ENCODE measurements at regions not wholly inside any gene's neighbourhood (a gene's known extent, or its start where the extent isn't known, plus 50 kb on each side); places are given as distances from the start of the nearest gene placed in this dataset.

GRCh38 chr3:24835510-24835909 lies 340.9 kb upstream of the THRB start:
- DNase-seq (ENCODE audit: low read depth) = no peak

GRCh38 chr3:24837601-24838000 lies 343.0 kb upstream of the THRB start:
- DNase-seq (ENCODE audit: low read depth) = peak; percentile 57

DNA sequence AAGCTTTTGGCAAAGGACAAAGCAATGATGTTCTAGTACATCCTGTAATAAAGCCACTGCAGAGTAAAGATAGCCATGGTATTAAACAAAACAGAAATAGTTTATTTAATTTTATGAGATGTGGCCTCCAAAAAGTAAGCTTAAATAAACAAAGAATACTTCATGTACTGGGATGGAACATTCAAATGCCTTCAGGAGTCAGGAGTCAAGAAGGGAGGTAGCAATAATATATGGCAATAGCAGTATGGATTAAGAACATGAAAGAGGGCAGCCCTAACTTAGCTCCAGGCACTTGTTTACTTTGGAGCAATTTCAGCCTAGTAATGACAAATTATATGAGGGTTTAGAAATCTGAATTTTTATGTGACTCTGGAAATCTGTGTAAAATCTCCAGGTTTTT lies 343.9 kb upstream of the THRB start:
- no peak for DNase-seq (ENCODE audit: low read depth)

GRCh38 chr3:24843955-24844354 lies 349.3 kb upstream of the THRB start:
- no peak for DNase-seq (ENCODE audit: low read depth)

DNA sequence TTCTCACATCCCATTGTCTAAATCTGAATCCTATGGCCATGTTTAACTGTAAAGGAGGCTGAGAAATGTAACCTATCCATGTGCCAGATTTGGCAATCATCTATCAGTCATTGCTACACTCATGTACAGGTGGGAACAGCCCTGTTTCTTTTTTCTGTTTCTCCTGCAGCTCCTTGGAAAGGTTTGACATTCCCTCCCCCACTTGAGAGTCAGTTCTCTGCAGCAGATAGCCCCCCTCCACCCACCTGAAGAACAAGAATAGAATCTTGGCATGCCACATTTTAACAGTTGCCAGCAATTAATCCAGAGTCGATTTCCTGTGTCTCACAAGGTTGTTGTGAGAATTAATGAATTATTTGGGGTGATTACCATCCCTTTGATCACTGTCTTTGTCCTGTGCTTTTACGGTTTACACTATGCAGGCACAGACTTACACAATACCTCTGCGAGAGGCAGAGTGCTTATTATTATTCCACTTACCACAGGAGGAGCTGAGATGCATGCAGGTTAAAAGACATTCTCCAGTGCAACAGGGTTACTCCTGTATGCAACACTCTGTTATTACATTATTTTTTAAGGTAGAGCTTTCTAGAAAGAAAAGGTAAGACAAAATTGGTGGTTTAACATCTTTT lies 351.0 kb upstream of the THRB start:
- no peak for DNase-seq (ENCODE audit: low read depth)

DNA sequence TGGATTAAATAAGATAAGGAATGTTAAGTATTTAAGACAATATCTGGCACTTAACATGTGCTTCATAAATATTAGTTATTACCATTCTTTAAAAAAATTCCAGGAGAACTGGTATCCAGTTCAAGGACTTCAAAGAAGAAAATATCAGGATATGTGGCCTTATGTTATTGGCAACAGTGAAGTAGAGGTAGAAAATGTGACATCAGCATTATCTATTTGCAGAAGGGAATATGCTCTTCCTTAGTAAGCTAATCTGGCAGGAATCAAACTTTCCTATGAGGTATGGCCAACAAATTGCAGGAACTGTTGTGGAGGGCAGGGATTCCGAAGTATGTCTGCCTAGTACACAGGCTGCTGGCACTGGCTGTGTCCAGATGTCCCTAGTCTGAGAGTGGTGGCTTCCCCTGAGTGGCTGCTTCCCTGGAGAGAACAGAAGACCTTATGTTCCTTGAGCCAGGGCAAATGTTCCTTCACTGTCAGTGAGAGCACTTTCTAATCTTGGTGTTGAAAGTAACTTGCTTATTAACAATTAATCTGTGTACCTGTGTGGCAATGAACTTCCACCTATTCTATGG lies 351.7 kb upstream of the THRB start:
- DNase-seq (ENCODE audit: low read depth) = no peak

- DNase-seq (ENCODE audit: low read depth) = no peak
These were observed 355.6 kb upstream of the THRB start for GRCh38 chr3:24850245-24850644.

GRCh38 chr3:24853685-24854490 lies 359.2 kb upstream of the THRB start:
- no peak for DNase-seq (ENCODE audit: low read depth)

- DNase-seq (ENCODE audit: low read depth) = no peak
These were observed 360.1 kb upstream of the THRB start for GRCh38 chr3:24854748-24855147.

DNA sequence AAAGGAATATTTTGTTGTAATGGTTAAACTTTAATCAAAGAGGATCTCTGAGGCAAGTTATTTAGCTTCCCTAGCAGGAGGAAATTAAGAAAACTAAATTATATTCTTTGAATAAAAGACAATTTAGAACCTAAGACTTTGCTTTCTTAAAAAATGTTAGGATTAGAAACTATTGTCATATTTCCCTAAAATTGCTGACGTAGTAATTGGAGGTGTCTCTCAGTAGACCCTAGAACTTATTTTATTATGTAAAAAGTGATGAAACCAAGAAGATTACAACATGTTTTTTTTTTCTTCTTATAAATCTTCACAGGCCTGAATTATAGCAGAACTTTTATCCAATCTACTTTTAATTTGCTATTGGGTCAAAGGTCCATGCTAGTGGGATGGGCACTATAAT lies 363.3 kb upstream of the THRB start:
- DNase-seq (ENCODE audit: low read depth) = no peak

DNA sequence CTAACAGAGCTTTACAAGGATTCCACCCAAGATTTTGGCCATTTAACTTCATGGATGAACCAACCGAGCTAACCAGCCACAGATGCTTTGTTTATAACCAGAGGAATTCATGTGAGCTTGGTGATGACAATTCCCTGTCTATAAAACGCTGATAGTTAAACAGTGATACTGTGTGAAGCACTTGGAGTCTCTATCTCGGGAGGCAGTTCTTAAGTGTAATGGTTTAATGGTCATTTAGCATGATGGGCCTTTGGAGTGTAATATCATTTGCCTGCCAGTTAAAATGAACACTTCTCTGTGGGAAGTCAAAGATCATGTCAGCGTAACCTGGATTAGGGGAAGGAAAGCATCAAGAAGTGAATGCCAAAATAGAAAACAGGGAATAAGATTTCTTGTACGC lies 368.6 kb upstream of the THRB start:
- no peak for DNase-seq (ENCODE audit: low read depth)

- no peak for DNase-seq (ENCODE audit: low read depth)
These were observed 373.1 kb upstream of the THRB start for GRCh38 chr3:24867783-24868182.

- no peak for DNase-seq (ENCODE audit: low read depth)
These were observed 386.6 kb upstream of the THRB start for GRCh38 chr3:24881239-24881638.

DNA sequence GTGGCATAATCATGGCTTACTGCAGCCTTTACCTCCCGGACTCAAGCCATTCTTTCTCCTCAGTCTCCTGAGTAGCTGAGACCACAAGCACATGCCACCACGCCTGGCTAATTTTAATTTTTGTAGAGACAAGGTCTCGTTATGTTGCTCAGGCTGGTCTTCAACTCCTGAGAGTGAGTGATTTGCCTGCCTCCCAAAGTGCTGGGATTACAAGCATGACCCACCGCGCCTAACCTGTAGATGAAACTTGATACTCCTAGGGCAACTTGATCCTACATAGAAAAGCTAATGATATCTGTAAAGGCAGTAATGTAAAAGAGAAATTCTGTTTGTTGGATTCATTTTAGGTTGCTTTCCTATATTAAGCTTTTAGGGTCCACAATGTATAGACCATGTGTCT lies 391.9 kb upstream of the THRB start:
- DNase-seq (ENCODE audit: low read depth) = no peak

DNA sequence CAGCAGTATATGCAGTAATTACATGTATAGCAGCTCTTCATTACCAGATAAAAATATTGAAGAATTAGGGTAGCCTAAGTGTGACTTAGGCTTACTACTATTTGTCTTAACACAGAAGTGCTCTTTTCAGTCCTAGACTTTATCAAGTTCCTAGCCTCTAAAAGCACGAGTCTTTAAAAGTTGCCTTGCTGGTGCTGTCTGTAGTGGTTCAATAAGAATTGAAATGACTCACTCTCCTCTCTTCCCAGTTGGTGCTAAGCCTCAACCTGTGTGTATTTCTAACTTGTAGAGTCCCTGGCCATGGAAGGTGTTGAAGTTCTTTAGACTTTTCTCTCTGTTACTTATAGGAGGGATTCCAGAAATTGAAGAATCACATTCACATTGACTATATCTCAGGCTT lies 395.4 kb upstream of the THRB start:
- no peak for DNase-seq (ENCODE audit: low read depth)

- DNase-seq (ENCODE audit: low read depth) = no peak
These were observed 404.7 kb upstream of the THRB start for GRCh38 chr3:24899373-24899772.

GRCh38 chr3:24899901-24900603 lies 405.4 kb upstream of the THRB start:
- no peak for DNase-seq (ENCODE audit: low read depth)

- DNase-seq (ENCODE audit: low read depth) = no peak
These were observed 410.6 kb upstream of the THRB start for GRCh38 chr3:24905266-24905665.

DNA sequence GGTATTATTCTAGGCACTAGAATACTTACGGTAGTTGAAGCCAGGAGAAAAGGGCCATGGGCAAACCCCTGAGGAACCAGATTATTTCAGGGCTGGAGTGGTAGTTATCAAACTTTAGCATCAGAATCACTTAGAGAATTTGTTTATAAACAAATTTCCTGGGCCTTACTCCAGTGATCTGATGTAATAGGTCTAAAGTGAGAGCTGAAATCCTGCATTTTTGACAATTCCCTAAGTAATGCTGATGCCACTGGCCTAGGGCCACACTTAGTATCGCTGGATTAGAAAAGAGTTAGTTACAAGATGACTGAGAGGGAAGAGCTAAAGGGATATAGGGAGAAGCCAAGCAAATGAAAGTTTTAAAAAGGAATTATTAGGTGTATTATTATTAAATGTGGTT lies 412.5 kb upstream of the THRB start:
- no peak for DNase-seq (ENCODE audit: low read depth)

- DNase-seq (ENCODE audit: low read depth) = no peak
These were observed 416.4 kb upstream of the THRB start for GRCh38 chr3:24911076-24911475.

DNA sequence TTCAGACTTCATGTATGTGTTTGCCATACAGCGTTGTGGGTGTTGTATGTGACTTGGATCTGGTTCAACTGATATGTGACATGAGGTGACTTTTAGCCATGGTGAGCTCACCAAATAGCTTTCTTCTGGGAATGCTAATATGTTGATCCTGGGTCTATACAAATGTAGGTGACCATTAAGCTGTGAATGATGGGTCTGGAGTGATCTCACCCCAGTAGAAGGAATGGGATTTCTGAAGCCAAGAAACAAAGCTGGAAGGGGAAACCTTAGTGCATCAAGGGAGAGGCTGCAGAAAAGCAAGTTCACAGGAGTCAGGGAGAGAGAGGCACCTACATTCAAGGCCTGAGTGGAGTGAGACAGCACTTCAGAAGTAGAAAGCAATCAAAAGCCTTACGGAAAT lies 421.0 kb upstream of the THRB start:
- no peak for DNase-seq (ENCODE audit: low read depth)

DNA sequence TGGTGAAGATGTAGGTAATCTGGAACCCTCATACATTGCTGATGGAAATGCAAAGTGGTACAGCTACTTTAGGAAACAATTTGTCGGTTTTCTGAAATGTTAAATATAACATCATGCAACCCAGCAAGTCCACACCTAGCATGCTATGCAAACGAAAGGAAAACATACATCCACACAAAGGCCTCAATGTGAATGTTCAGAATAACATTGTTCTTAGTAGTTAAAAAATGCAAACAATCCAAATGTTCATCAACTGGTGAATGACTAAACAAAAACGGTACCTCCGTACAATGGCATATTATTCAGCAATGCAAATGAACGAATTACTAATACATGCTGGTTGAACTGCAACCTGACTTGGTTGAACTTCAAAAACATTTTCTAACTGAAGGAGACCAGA lies 423.3 kb upstream of the THRB start:
- no peak for DNase-seq (ENCODE audit: low read depth)

DNA sequence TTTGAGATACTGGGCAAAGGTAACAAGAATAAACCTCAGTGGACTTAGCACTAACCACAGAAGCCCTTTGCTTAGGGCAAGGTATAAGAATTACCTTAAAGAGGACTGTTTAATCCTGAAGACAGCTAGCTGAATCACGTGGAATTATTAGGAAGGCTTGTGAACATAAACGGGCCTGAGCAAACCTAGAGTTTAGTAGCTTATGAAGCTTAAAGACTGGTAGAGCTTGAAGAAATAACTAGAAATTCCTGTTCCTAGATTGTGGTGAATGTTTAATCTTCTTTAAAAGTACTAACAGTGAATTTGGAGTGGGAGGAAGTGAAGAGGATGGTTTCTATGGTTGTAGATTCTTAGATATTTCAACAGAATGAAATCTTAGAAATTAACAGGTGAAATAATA lies 428.9 kb upstream of the THRB start:
- peak; percentile 56 for DNase-seq (ENCODE audit: low read depth)
